H1 (cell line): ENCODE measurements at regions not wholly inside any gene's neighbourhood (a gene's known extent, or its start where the extent isn't known, plus 50 kb on each side); places are given as distances from the start of the nearest gene placed in this dataset.

Experiments
- CTCF ChIA-PET: fragments of 300-600 bp; sonication (Branson Sonifier 250); formaldehyde crosslinking; loops from one replicate; lab custom pipeline; 2021; ENCODE audit not compliant: partially characterized antibody; lab: Charles Lee
- POLR2A ChIA-PET: fragments of 300-600 bp; sonication (Branson Sonifier 250); formaldehyde crosslinking; loops from one replicate; lab custom pipeline; 2021; ENCODE audit warnings: inconsistent platforms; ENCODE audit not compliant: partially characterized antibody; lab: Charles Lee
- DNase-seq, 2 experiments: peaks; one replicate each; pipeline versions ENCODE4 v3.0.0 to v3.0.0-alpha.2; 2010 to 2022; ENCODE audit warnings: low spot score in 2 of 2, low read depth in 1 of 2, mixed read lengths in 1 of 2
- FAIRE-seq: peaks from 2 replicates; lab custom pipeline; 2011; peaks lifted over from hg19 to GRCh38; lab: Jason Lieb, UNC
- H2AFZ ChIP-seq: 2 replicates; pipeline ENCODE4 v1.8.1; 2012; ENCODE audit warnings: low read length, inconsistent platforms
- H2AK5ac ChIP-seq: 2 replicates; pipeline ENCODE4 v1.6.1; 2013; ENCODE audit warnings: low read depth, low read length
- H2BK120ac ChIP-seq: replicated peaks from 2 replicates; pipeline ENCODE3; 2013; ENCODE audit warnings: low read depth, low read length, inconsistent platforms
- H2BK12ac ChIP-seq: 2 replicates; pipeline ENCODE4 v1.6.1; 2013; ENCODE audit warnings: low read depth, low read length
- H2BK15ac ChIP-seq: 2 replicates; pipeline ENCODE4 v1.6.1; 2013; ENCODE audit warnings: low read length
- H2BK20ac ChIP-seq: 2 replicates; pipeline ENCODE4 v1.6.1; 2013; ENCODE audit warnings: low read length
- H2BK5ac ChIP-seq: 2 replicates; pipeline ENCODE4 v1.6.1; 2013; ENCODE audit warnings: low read depth, low read length
- H3K14ac ChIP-seq: 2 replicates; pipeline ENCODE4 v1.6.1; 2013; ENCODE audit warnings: inconsistent platforms; ENCODE audit not compliant: insufficient read length
- H3K18ac ChIP-seq: 2 replicates; pipeline ENCODE4 v1.6.1; 2013; ENCODE audit warnings: low read length; ENCODE audit errors: extremely low read depth
- H3K23ac ChIP-seq: 2 replicates; pipeline ENCODE4 v1.6.1; 2013; ENCODE audit warnings: inconsistent platforms; ENCODE audit not compliant: insufficient read length
- H3K23me2 ChIP-seq: 2 replicates; pipeline ENCODE4 v1.6.1; 2013; ENCODE audit warnings: low read depth, low read length
- H3K27ac ChIP-seq: 2 replicates; pipeline ENCODE4 v1.6.1; 2011; ENCODE audit warnings: low read depth, low read length, inconsistent platforms
- H3K27me3 ChIP-seq, 4 experiments: replicated peaks in 1 of 4; 1 replicate in 1 of 4; 2 replicates in 3 of 4; pipeline versions ENCODE4 v1.6.1 to v1.8.1; 2011 to 2013; ENCODE audit warnings: low read length in 3 of 4, mild to moderate bottlenecking in 3 of 4, inconsistent platforms in 2 of 4, mixed read lengths in 2 of 4, moderate library complexity in 1 of 4; ENCODE audit not compliant: control insufficient read depth in 3 of 4, insufficient read depth in 3 of 4; ENCODE audit errors: extremely low read depth in 1 of 4
- H3K36me3 ChIP-seq, 4 experiments: 2 replicates each; pipeline versions ENCODE4 v1.6.1 to v1.8.1; 2011 to 2013; ENCODE audit warnings: mild to moderate bottlenecking in 4 of 4, low read length in 3 of 4, moderate library complexity in 2 of 4, control low read depth in 1 of 4, inconsistent platforms in 1 of 4; ENCODE audit not compliant: insufficient read depth in 4 of 4, control insufficient read depth in 2 of 4
- H3K4ac ChIP-seq: replicated peaks from 2 replicates; pipeline ENCODE3; 2013; ENCODE audit warnings: low read length, low read depth, mixed read lengths, inconsistent platforms; ENCODE audit not compliant: insufficient read length
- H3K4me1 ChIP-seq, 4 experiments: replicated peaks in 1 of 4; 1 replicate in 1 of 4; 2 replicates in 3 of 4; pipeline versions ENCODE4 v1.6.1 to v1.8.1; 2011 to 2013; ENCODE audit warnings: low read length in 3 of 4, inconsistent platforms in 2 of 4, mixed read lengths in 1 of 4; ENCODE audit not compliant: insufficient read depth in 4 of 4, control insufficient read depth in 3 of 4
- H3K4me2 ChIP-seq, 2 experiments: 2 replicates each; pipeline versions ENCODE4 v1.6.1 to v1.8.1; 2011 to 2013; ENCODE audit warnings: low read depth in 2 of 2, low read length in 2 of 2, control low read depth in 1 of 2, inconsistent platforms in 1 of 2, mild to moderate bottlenecking in 1 of 2; ENCODE audit not compliant: insufficient read depth in 1 of 2
- H3K4me3 ChIP-seq, 4 experiments: fragments of 200-600, 300-600 bp in 1 of 4; sonication (generic), shearing (Covaris generic), sonication (Bioruptor Twin) in 1 of 4; 2 replicates each; pipeline versions ENCODE4 v1.5.1 to v1.8.1; 2011 to 2016; ENCODE audit warnings: low read length in 4 of 4, low read depth in 3 of 4, control low read depth in 2 of 4, inconsistent platforms in 2 of 4, mild to moderate bottlenecking in 2 of 4, mixed read lengths in 1 of 4, moderate library complexity in 1 of 4; ENCODE audit not compliant: insufficient read depth in 2 of 4; ENCODE audit errors: extremely low read depth in 1 of 4
- H3K56ac ChIP-seq: replicated peaks from 2 replicates; pipeline ENCODE3; 2013; ENCODE audit warnings: low read depth, mild to moderate bottlenecking, mixed read lengths, low read length, inconsistent platforms; ENCODE audit not compliant: insufficient read length
- H3K79me1 ChIP-seq: 2 replicates; pipeline ENCODE4 v1.6.1; 2013; ENCODE audit warnings: low read depth, low read length, control low read depth
- H3K79me2 ChIP-seq, 2 experiments: 2 replicates each; pipeline versions ENCODE4 v1.6.1 to v1.8.1; 2012 to 2013; ENCODE audit warnings: low read length in 2 of 2, mild to moderate bottlenecking in 2 of 2, inconsistent platforms in 1 of 2; ENCODE audit not compliant: insufficient read depth in 2 of 2, control insufficient read depth in 1 of 2
- H3K9ac ChIP-seq, 4 experiments: replicated peaks in 1 of 4; 1 replicate in 1 of 4; 2 replicates in 3 of 4; pipeline versions ENCODE4 v1.6.1 to v1.8.1; 2011 to 2013; ENCODE audit warnings: low read depth in 3 of 4, low read length in 3 of 4, control low read depth in 2 of 4, mild to moderate bottlenecking in 2 of 4, moderate library complexity in 2 of 4, inconsistent platforms in 1 of 4; ENCODE audit errors: extremely low read depth in 1 of 4
- H3K9me3 ChIP-seq, 2 experiments: 2 replicates each; pipeline versions ENCODE4 v1.6.1 to v1.8.1; 2012 to 2013; ENCODE audit warnings: mild to moderate bottlenecking in 2 of 2, moderate library complexity in 2 of 2, control low read depth in 1 of 2, inconsistent platforms in 1 of 2, low read depth in 1 of 2, low read length in 1 of 2, mixed read lengths in 1 of 2; ENCODE audit not compliant: insufficient read depth in 2 of 2
- H4K20me1 ChIP-seq, 2 experiments: replicated peaks in 1 of 2; 2 replicates each; pipeline versions ENCODE3 to v1.8.1; 2011 to 2013; ENCODE audit warnings: inconsistent platforms in 2 of 2, low read length in 2 of 2, mild to moderate bottlenecking in 1 of 2; ENCODE audit not compliant: insufficient read depth in 2 of 2, control insufficient read depth in 1 of 2
- H4K5ac ChIP-seq: 2 replicates; pipeline ENCODE4 v1.6.1; 2013; ENCODE audit warnings: low read length, low read depth, mixed read lengths, inconsistent platforms; ENCODE audit not compliant: insufficient read length
- H4K8ac ChIP-seq: 2 replicates; pipeline ENCODE4 v1.8.0; 2013; ENCODE audit warnings: mild to moderate bottlenecking, moderate library complexity, low read length, inconsistent platforms; ENCODE audit not compliant: insufficient read depth; ENCODE audit errors: extremely low read depth
- H4K91ac ChIP-seq: replicated peaks from 2 replicates; pipeline ENCODE3; 2013; ENCODE audit warnings: low read length, mixed read lengths, inconsistent platforms; ENCODE audit not compliant: insufficient read length
- FOSL1 ChIP-seq: IDR thresholded peaks from 2 replicates; pipeline ENCODE4 v1.6.1; 2011; ENCODE audit warnings: mild to moderate bottlenecking, low read depth, low read length, moderate library complexity; ENCODE audit not compliant: insufficient read depth
- SAP30 ChIP-seq: fragments of 300-600 bp; sonication (generic); IDR thresholded peaks from 2 replicates; pipeline ENCODE4 v1.7.1; 2012; ENCODE audit warnings: low read length, moderate library complexity, mild to moderate bottlenecking, inconsistent platforms; ENCODE audit not compliant: insufficient read depth, insufficient replicate concordance
- SUZ12 ChIP-seq: fragments of 200-600 bp; sonication (generic); IDR thresholded peaks from 2 replicates; pipeline ENCODE4 v1.6.1; 2012; ENCODE audit warnings: mild to moderate bottlenecking, inconsistent platforms, low read length, moderate library complexity, mixed read lengths
- WGBS, 2 experiments: shearing (Covaris generic) in 1 of 2; methylation state at CpG; one replicate each; pipeline versions ENCODE4 v1.1.6 to v1.1.7; 2013 to 2015; ENCODE audit warnings: low lambda C conversion rate in 2 of 2, mixed read lengths in 2 of 2, inconsistent platforms in 1 of 2, low coverage in 1 of 2, missing lambda C conversion rate in 1 of 2; ENCODE audit not compliant: insufficient replicate concordance in 2 of 2, insufficient coverage in 1 of 2, insufficient read length in 1 of 2; ENCODE audit errors: extremely low coverage in 1 of 2, missing lambda C conversion rate in 1 of 2; 5-methylcytosine and 5-hydroxymethylcytosine counted together

DNA sequence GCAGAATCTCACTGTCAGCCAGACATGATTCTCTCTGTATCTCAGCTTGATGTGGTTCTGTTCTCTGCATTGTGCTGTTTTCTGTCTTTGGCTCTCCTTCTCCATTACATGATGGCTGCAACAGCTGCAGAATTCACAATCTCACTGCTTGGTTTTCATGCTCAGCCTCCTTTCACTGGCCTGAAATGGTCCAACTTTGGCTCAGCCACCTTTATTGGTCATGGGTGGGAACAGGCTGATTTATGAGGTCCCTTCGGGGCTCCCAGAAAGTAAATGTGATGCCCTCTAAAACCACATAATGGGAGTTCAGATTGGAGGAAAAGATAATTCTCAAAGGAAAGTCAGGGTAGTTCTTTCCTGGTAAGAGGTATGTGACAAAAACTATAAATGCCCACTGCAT, 597.0 kb downstream of the ETNK1 start:
- no peak overlapping the region for H3K23ac ChIP-seq
- H3K4me3 ChIP-seq, result no peak overlapping the region
- no peak overlapping the region for H4K5ac ChIP-seq
- H4K20me1 ChIP-seq, result no peaks in the 10 kb centered on the region
- no peaks in the 10 kb centered on the region for H3K36me3 ChIP-seq
- no peak overlapping the region for H2BK5ac ChIP-seq
- POLR2A ChIA-PET, result no interaction called here
- no peak overlapping the region for H2BK12ac ChIP-seq
- 87% methylated on average over 1 of the region's 1 CpG; no CpG with 5 or more reads in 1 of the 2 experiments for WGBS, 2 experiments
- no peak overlapping the region for H2BK15ac ChIP-seq
- no peak overlapping the region for H3K27ac ChIP-seq
- FAIRE-seq (no peak), DNase-seq (no peak)
- no peaks in the 10 kb centered on the region for H3K9me3 ChIP-seq
- H2BK120ac ChIP-seq, result no peak overlapping the region
- H4K8ac ChIP-seq, result no peak overlapping the region
- no peak overlapping the region for H3K18ac ChIP-seq
- H3K4me2 ChIP-seq, result no peak overlapping the region
- H3K27me3 ChIP-seq, result no peaks in the 10 kb centered on the region
- H3K79me2 ChIP-seq, result no peaks in the 10 kb centered on the region
- no peak overlapping the region for H4K91ac ChIP-seq
- H3K79me1 ChIP-seq, result no peaks in the 10 kb centered on the region
- no peak overlapping the region for H2AK5ac ChIP-seq
- H3K4me1 ChIP-seq, result no peaks in the 10 kb centered on the region
- CTCF ChIA-PET, result interaction anchor here (0.6 to 4.0 kb wide), 19 partner anchors 12 to 994 kb away, joined by 3 to 72 read pairs (median 4); no protein-coding TSS in a partner anchor
- H3K56ac ChIP-seq, result no peak overlapping the region
- no peak for TF ChIP-seq SUZ12
- TF ChIP-seq FOSL1, result no peak
- no peak for TF ChIP-seq SAP30
- no peak overlapping the region for H3K9ac ChIP-seq
- H3K23me2 ChIP-seq, result no peaks in the 10 kb centered on the region; the same call in 1 of the 2 replicates
- H2AFZ ChIP-seq, result no peak overlapping the region
- no peak overlapping the region for H2BK20ac ChIP-seq
- H3K4ac ChIP-seq, result no peak overlapping the region
- H3K14ac ChIP-seq, result no peak overlapping the region
